HEK293T (cell line): ENCODE measurements at regions not wholly inside any gene's neighbourhood (a gene's known extent, or its start where the extent isn't known, plus 50 kb on each side); places are given as distances from the start of the nearest gene placed in this dataset.

Source experiments
- CTCF ChIA-PET: fragments of 350-600 bp; formaldehyde crosslinking; extraction: SDS; loops from one replicate; lab custom pipeline; 2021; ENCODE audit warnings: antibody characterized with exemption, inconsistent platforms; lab: Yijun Ruan, JAX
- POLR2A ChIA-PET: fragments of 350-600 bp; formaldehyde crosslinking; extraction: SDS; loops from one replicate; lab custom pipeline; 2020; ENCODE audit warnings: antibody characterized with exemption, inconsistent platforms; lab: Yijun Ruan, JAX
- DNase-seq: peaks from one replicate; pipeline ENCODE4 v3.0.0; 2012; ENCODE audit warnings: mixed read lengths; ENCODE audit errors: extremely low spot score
- ARNT ChIP-seq: fragments of 450-650 bp; IDR thresholded peaks from 2 replicates; pipeline ENCODE4 v1.6.1; 2017; ENCODE audit warnings: mild to moderate bottlenecking
- BHLHE40 ChIP-seq: fragments of 450-650 bp; IDR thresholded peaks from 2 replicates; pipeline ENCODE4 v1.6.1; 2016; ENCODE audit warnings: mild to moderate bottlenecking, moderate library complexity, borderline replicate concordance
- CTBP1 ChIP-seq: fragments of 450-650 bp; IDR thresholded peaks from 2 replicates; pipeline ENCODE4 v1.6.1; 2016; ENCODE audit warnings: borderline replicate concordance
- ELF4 ChIP-seq: fragments of 450-650 bp; IDR thresholded peaks from 2 replicates; pipeline ENCODE4 v1.6.1; 2017; ENCODE audit warnings: antibody characterized with exemption
- FOXA1 ChIP-seq: fragments of 450-650 bp; IDR thresholded peaks from 2 replicates; pipeline ENCODE4 v1.6.1; 2016; ENCODE audit warnings: mild to moderate bottlenecking
- FOXK2 ChIP-seq: fragments of 450-650 bp; IDR thresholded peaks from 2 replicates; pipeline ENCODE4 v1.6.1; 2016; ENCODE audit warnings: mild to moderate bottlenecking
- FOXM1 ChIP-seq: fragments of 450-650 bp; IDR thresholded peaks from 2 replicates; pipeline ENCODE4 v1.6.1; 2017; ENCODE audit warnings: mild to moderate bottlenecking, borderline replicate concordance
- HDGF ChIP-seq: fragments of 450-650 bp; IDR thresholded peaks from 2 replicates; pipeline ENCODE4 v1.6.1; 2017; ENCODE audit warnings: antibody characterized with exemption, borderline replicate concordance
- L3MBTL2 ChIP-seq: fragments of 450-650 bp; conservative IDR thresholded peaks from 2 replicates; pipeline ENCODE4 v1.6.1; 2016; ENCODE audit warnings: mild to moderate bottlenecking
- LEF1 ChIP-seq: fragments of 450-650 bp; IDR thresholded peaks from 2 replicates; pipeline ENCODE4 v1.6.1; 2017; ENCODE audit warnings: mild to moderate bottlenecking, borderline replicate concordance
- NFRKB ChIP-seq: fragments of 450-650 bp; IDR thresholded peaks from 2 replicates; pipeline ENCODE4 v1.6.1; 2016; ENCODE audit warnings: mild to moderate bottlenecking, moderate library complexity
- SP1 ChIP-seq: fragments of 450-650 bp; IDR thresholded peaks from 2 replicates; pipeline ENCODE4 v1.6.1; 2017
- SUZ12 ChIP-seq: fragments of 450-650 bp; IDR thresholded peaks from 2 replicates; pipeline ENCODE4 v1.6.1; 2016; ENCODE audit warnings: mild to moderate bottlenecking
- TARDBP ChIP-seq: fragments of 450-650 bp; IDR thresholded peaks from 2 replicates; pipeline ENCODE4 v1.6.1; 2016
- ZNF384 ChIP-seq: fragments of 450-650 bp; IDR thresholded peaks from 2 replicates; pipeline ENCODE4 v1.6.1; 2016
- TF ChIP-seq, protein P1 (sequence below): fragments of 450-650 bp; IDR thresholded peaks from 2 replicates; pipeline ENCODE4 v1.6.1; 2016

DNA sequence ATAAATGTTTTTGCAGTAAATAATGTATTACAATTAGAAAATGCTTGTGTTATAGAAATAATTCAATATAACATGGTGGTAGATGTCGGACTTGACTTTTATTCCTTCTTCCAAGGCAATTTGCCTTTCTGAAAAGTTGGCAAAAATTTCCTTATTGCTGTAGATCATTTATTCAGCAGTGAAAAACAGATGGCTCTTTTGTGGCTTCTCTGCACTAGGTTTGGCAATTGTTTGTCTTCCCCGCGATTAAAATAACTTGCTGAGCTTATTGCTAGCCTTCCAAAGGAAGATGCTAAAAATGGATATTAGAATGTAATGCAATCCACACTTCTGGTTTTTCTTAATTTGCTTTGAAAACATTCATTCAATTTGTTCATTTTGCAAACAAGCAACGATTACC lies 1977.9 kb upstream of the ADGRL3 start:
- ChIA-PET POLR2A (no interaction called here), CTCF (no interaction called here)
- DNase-seq: no peak
- TF ChIP-seq FOXA1 (no peak), FOXK2 (no peak), ELF4 (no peak), TARDBP (no peak), HDGF (no peak)
- TF ChIP-seq, protein P1, sequence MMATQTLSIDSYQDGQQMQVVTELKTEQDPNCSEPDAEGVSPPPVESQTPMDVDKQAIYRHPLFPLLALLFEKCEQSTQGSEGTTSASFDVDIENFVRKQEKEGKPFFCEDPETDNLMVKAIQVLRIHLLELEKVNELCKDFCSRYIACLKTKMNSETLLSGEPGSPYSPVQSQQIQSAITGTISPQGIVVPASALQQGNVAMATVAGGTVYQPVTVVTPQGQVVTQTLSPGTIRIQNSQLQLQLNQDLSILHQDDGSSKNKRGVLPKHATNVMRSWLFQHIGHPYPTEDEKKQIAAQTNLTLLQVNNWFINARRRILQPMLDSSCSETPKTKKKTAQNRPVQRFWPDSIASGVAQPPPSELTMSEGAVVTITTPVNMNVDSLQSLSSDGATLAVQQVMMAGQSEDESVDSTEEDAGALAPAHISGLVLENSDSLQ: no peak

DNA sequence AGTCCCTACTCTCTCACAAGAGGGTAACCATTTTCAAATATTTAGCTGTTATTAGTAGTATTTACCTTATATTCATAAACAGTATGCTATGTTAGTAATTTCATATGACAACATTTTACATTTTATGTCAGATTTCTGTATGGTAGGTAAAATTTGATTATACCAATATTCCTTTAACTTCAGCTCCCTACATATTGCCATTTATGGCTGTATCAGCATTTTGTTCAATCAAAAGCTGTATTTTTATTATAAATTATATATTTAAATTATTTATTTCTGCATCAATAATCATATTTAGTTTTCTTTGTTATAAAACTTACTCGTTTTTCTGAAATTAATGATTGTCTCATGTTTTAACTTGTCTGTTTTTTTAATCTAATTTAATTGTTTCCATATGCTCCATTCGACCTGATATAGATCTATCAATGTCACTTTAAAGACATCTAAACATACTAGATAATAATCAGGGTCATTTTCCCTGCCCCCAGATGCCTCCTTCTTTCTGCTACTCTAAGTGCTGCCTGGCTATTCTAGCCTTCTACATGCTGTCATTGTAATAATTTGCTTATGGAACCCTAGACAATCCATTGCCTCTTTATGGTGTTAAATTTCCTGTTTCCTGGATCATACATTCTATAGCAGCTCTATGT lies 1976.7 kb upstream of the ADGRL3 start:
- TF ChIP-seq FOXK2 (no peak), SP1 (no peak), SUZ12 (no peak), ELF4 (no peak), NFRKB (no peak), ZNF384 (no peak), BHLHE40 (no peak), ARNT (no peak), TARDBP (no peak), CTBP1 (no peak), LEF1 (no peak), FOXA1 (no peak), HDGF (no peak), FOXM1 (no peak), L3MBTL2 (no peak)
- TF ChIP-seq, protein P1: no peak
- ChIA-PET POLR2A (no interaction called here), CTCF (no interaction called here)
- DNase-seq: no peak

DNA sequence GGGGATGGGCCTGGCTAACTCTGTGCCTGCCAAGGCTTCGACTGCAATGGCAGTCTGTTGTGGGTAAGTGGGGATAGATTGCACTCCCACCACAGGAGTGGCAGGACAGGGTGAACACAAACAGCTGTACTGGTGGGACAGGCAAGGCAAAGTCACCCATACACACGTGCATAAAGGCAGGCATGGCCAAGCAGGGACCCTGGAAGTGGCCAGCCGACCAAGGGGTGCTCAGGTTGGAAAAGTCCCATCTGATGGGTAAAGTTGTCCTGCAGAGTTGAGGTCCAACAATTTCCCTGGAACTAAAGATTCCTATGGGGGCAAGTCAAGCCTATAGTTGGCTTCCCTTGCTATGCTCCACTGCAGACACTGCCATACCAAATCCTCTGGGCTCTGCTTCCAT lies 1961.9 kb upstream of the ADGRL3 start:
- CTCF ChIA-PET: no interaction called here

DNA sequence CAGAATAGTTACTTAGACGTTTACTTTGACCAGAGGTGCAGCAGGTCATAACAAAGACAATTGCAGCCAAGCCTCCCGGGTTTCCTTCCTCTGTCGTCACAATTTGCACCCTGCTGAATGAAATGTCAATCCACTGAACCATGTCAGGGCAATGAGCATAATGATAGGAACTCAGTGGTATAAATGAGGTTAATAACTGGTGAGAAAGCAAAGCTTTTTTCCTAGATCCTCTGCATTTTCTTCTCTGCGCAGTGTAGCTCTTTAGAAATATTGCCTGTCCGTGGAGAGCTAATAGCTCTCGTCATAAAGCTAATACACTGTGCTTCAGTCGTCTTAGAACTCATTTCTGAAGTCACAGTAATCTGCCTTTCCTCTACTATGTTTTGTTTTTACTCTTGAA lies 1960.1 kb upstream of the ADGRL3 start:
- no peak for TF ChIP-seq NFRKB
- no peak for TF ChIP-seq FOXA1
- no peak for TF ChIP-seq TARDBP
- no peak for TF ChIP-seq LEF1
- no peak for TF ChIP-seq CTBP1
- TF ChIP-seq FOXM1: no peak
- no peak for TF ChIP-seq FOXK2
- TF ChIP-seq SUZ12: no peak
- no peak for TF ChIP-seq HDGF
- no peak for TF ChIP-seq ELF4
- TF ChIP-seq L3MBTL2: no peak
- TF ChIP-seq ARNT: no peak
- TF ChIP-seq ZNF384: no peak
- TF ChIP-seq, protein P1: no peak
- no peak for TF ChIP-seq BHLHE40
- no peak for TF ChIP-seq SP1
- POLR2A ChIA-PET: no interaction called here
- DNase-seq: no peak
- CTCF ChIA-PET: no interaction called here

More for the DNA sequence above, 1961.9 kb upstream of the ADGRL3 start:
- TF ChIP-seq ZNF384: no peak
- TF ChIP-seq L3MBTL2: no peak
- TF ChIP-seq TARDBP: no peak
- TF ChIP-seq NFRKB: no peak
- DNase-seq: no peak
- POLR2A ChIA-PET: no interaction called here

DNA sequence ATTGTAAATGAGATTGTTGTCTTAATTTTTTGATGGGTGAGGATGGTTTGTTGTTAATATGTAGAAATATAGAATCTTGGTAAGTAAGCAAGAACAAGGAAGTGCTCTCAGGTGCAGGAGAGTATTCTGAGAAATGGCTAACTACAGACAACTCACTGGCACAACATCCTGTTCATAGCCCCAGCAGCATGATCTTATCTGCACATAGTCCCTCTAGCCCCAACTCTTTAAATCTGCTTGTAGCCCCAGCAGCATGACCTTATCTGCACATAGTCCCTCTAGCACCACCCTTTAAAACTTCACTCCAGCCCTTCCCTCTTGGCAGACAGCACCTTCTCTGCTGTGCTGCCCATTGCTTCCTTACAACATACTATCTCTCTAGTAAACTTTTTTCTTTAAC lies 1957.1 kb upstream of the ADGRL3 start:
- TF ChIP-seq ARNT (no peak), TARDBP (no peak), NFRKB (no peak), HDGF (no peak), FOXA1 (no peak), FOXK2 (no peak), SP1 (no peak), L3MBTL2 (no peak), FOXM1 (no peak), ZNF384 (no peak)
- CTCF ChIA-PET: no interaction called here
- no peak for DNase-seq
- POLR2A ChIA-PET: no interaction called here

- CTCF ChIA-PET: no interaction called here
- no peak for DNase-seq
- no peak for TF ChIP-seq ZNF384
- TF ChIP-seq ARNT: no peak
- no peak for TF ChIP-seq L3MBTL2
- TF ChIP-seq LEF1: no peak
- TF ChIP-seq BHLHE40: no peak
- TF ChIP-seq HDGF: no peak
- no peak for TF ChIP-seq ELF4
- TF ChIP-seq, protein P1: no peak
- no peak for TF ChIP-seq FOXM1
- POLR2A ChIA-PET: no interaction called here
These were observed 1953.1 kb upstream of the ADGRL3 start for GRCh38 chr4:59247032-59247431.
